Skeletal muscle tissue (tissue), 3 donors: ENCODE measurements at regions not wholly inside any gene's neighbourhood (a gene's known extent, or its start where the extent isn't known, plus 50 kb on each side); places are given as distances from the start of the nearest gene placed in this dataset.

Experiments
- H3K27ac ChIP-seq: one replicate; pipeline ENCODE4 v1.7.0; 2013; ENCODE audit warnings: mild to moderate bottlenecking, low read depth, low read length, inconsistent platforms
- H3K27me3 ChIP-seq, 3 donors: one replicate each; pipeline ENCODE4 v1.7.0; 2013; ENCODE audit warnings: low read length in 3 of 3; ENCODE audit not compliant: control insufficient read depth in 3 of 3, insufficient read depth in 3 of 3
- H3K36me3 ChIP-seq, 3 donors: one replicate each; pipeline ENCODE4 v1.7.0; 2013; ENCODE audit warnings: low read length in 3 of 3; ENCODE audit not compliant: control insufficient read depth in 3 of 3, insufficient read depth in 3 of 3
- H3K4me1 ChIP-seq, 3 donors: one replicate each; pipeline ENCODE4 v1.7.0; 2013; ENCODE audit warnings: low read length in 3 of 3, mild to moderate bottlenecking in 3 of 3; ENCODE audit not compliant: control insufficient read depth in 3 of 3, insufficient read depth in 3 of 3
- H3K4me3 ChIP-seq, 3 donors: one replicate each; pipeline ENCODE4 v1.7.0; 2013; ENCODE audit warnings: low read length in 3 of 3
- H3K9ac ChIP-seq, 3 donors: one replicate each; pipeline ENCODE4 v1.7.0; 2013; ENCODE audit warnings: low read length in 3 of 3, mild to moderate bottlenecking in 3 of 3, moderate library complexity in 2 of 3, low read depth in 1 of 3
- H3K9me3 ChIP-seq, 3 donors: one replicate each; pipeline ENCODE4 v1.7.0; 2013; ENCODE audit warnings: low read length in 3 of 3; ENCODE audit not compliant: control insufficient read depth in 3 of 3
- donor health status: Osteomylitis.

DNA sequence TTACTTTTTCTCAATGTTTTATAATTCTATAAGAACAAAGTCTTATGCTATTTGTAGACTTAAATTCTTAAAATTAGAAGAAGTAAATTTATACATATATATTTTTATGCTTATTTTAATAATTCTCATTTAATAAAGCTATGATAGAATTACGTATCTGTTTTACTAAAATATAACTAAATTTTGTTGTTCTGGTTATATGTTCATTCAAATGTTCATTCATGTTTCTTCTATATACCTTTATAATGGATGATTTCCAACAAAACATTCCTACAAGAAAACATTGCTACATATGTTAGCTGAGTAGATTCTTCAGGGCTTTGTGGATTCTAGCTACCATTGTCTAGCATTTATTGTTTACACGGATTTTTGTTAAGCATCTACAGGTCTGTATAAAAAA lies 634.3 kb upstream of the PCDH20 start:
- Histone ChIP-seq H3K4me3 (no peak overlapping the region), H3K36me3 (no peaks in the 10 kb centered on the region), H3K9ac (no peak overlapping the region), H3K4me1 (no peaks in the 10 kb centered on the region), H3K9me3 (no peaks in the 10 kb centered on the region), H3K27ac (no peak overlapping the region), H3K27me3 (no peaks in the 10 kb centered on the region)

DNA sequence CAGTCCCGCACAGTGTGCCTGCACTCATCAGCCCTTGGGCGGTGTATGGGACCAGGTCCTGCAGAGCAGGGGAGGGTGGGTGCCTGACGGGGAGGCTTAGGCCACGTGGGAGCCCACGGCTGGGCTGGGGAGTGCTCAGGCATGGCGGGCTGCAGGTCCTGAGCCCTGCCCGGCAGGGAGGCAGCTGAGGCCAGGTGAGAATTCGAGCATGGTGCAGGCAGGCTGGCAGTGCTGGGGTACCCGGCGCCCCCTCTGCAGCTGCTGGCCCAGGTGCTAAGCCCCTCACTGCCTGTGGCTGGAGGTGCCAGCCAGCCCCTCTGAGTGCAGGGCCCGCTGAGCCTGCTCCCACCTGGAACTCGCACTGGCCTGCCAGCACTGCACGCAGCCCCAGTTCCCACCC lies 630.9 kb upstream of the PCDH20 start:
- Histone ChIP-seq H3K9me3 (no peaks in the 10 kb centered on the region), H3K27ac (no peak overlapping the region), H3K27me3 (no peaks in the 10 kb centered on the region), H3K4me1 (no peaks in the 10 kb centered on the region), H3K36me3 (no peaks in the 10 kb centered on the region), H3K4me3 (no peak overlapping the region), H3K9ac (no peak overlapping the region)

DNA sequence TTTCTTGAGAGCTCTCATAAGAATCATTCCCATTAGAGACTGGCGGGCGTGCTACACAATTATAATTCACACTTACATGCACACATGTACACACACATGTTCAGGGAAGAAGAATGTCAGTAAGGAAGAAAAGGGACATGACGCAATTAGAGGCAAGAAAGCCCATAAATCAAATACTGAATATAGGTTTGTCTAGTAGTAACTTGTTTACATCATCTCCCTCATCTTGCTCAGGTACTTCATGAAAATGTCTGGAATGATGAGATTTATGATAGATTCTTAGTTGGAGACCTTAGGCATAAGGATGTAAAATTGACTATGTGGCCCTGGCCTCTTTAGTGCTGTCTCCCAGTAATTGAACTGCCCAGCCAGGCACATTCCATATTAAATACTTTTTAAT lies 628.0 kb upstream of the PCDH20 start:
- Histone ChIP-seq H3K4me1 (no peaks in the 10 kb centered on the region), H3K36me3 (no peaks in the 10 kb centered on the region), H3K9me3 (no peaks in the 10 kb centered on the region), H3K9ac (no peak overlapping the region), H3K27ac (no peak overlapping the region), H3K4me3 (no peak overlapping the region), H3K27me3 (no peaks in the 10 kb centered on the region)

DNA sequence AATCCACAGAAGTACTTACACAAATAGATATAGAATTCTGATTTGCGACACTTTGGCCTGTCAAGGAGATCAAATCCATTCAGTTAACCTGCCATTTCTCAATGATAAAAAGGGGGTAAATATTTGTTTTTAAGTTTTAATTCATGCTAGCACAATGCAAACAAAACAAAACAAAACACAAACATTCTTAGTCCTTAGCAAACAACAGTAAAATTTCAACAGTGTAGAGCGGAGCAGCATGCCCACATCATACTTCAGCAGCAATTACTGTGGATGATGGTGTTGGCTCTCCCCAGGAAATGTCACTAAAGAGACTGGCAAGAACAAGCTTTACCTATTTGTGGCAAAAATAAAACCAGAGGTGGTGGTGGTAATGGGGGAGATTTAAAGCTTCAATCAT lies 625.2 kb upstream of the PCDH20 start:
- Histone ChIP-seq H3K9me3 (no peaks in the 10 kb centered on the region), H3K4me1 (no peaks in the 10 kb centered on the region), H3K9ac (no peak overlapping the region)

DNA sequence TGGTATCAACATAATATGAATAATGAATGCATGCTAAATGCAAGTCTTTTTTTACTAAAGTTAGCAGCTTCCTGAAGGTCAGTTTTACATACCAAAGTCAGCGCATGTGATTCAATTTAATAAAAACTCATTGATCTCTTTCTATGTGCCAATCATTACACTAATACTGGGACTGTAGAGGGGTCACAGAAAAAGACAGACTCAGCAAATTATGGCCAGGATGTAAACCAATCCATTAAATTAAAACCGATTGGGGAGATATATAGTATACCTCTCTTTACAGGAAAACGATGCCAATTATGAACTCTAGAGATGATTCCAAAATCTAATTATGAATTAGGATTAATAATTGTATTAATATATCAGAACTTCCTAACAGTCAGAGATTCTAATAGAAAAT lies 624.4 kb upstream of the PCDH20 start:
- Histone ChIP-seq H3K9ac (no peak overlapping the region), H3K4me1 (no peaks in the 10 kb centered on the region), H3K27ac (no peak overlapping the region), H3K9me3 (no peaks in the 10 kb centered on the region), H3K36me3 (no peaks in the 10 kb centered on the region), H3K4me3 (no peak overlapping the region), H3K27me3 (no peaks in the 10 kb centered on the region)

More for the DNA sequence above, 625.2 kb upstream of the PCDH20 start:
- H3K27ac ChIP-seq, result no peak overlapping the region
- no peaks in the 10 kb centered on the region for H3K36me3 ChIP-seq
- H3K27me3 ChIP-seq, result no peaks in the 10 kb centered on the region
- no peak overlapping the region for H3K4me3 ChIP-seq

DNA sequence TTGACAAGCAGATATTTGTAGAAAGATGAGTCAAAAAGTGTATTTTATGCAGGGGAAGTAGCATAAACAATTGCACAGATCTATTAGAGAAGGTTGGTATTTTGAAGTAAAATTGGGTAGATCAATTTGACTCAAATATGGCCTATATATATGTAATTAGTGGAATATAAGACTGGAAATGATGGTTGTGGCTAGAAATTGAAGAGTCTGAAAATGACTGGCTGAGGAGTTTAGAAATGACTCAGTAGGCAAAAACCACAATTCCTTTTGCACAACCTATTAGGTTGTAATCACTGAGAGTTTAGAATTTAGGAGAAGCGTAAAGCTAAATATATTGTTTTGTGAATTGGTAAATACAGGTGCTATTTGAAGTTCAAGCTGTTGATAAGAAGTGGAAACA lies 622.6 kb upstream of the PCDH20 start:
- Histone ChIP-seq H3K27me3 (no peaks in the 10 kb centered on the region), H3K36me3 (no peaks in the 10 kb centered on the region), H3K27ac (no peak overlapping the region), H3K9ac (no peak overlapping the region), H3K9me3 (no peaks in the 10 kb centered on the region), H3K4me3 (no peak overlapping the region), H3K4me1 (no peaks in the 10 kb centered on the region)

DNA sequence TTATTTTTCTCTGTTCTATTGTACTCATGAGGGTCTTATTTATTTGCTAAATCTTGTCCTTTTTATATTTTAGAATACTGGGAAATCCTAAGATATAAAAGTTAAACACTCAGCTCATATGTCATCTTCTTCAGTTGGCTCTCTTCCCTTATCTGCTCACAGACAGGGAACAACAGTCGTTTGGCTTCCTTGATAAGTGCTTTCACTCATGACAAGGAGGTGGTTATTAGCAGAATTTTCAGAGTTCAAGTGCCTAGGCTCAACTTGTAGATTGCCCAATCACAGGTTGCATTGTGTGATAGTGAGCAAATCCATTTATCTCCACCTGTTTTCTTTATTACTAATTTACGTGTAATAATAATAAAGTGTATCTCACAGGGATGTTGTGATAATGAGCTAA lies 620.3 kb upstream of the PCDH20 start:
- Histone ChIP-seq H3K36me3 (no peaks in the 10 kb centered on the region), H3K27me3 (no peaks in the 10 kb centered on the region), H3K4me1 (no peaks in the 10 kb centered on the region), H3K27ac (no peak overlapping the region), H3K9ac (no peak overlapping the region), H3K9me3 (no peaks in the 10 kb centered on the region), H3K4me3 (no peak overlapping the region)

DNA sequence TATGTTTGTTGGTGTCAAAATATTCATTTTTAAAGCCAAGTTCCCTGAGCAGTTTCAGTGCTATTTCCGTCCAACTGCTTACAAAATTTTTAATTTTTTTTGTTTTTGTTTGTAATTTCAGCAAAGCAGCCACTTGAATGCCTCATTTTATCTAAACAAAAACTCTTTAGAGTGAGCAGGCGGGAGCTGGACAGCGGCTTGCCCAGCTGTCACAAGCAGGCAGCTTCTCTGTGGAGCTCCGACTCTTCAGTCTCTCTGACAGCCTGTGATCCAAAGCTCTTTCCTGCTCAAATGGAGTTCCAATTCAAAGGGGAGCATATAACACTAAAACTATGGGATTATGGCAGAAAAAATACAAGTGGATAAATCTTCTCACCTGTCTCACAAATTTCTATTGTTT lies 618.3 kb upstream of the PCDH20 start:
- Histone ChIP-seq H3K4me3 (no peak overlapping the region), H3K27me3 (no peaks in the 10 kb centered on the region), H3K9ac (no peak overlapping the region), H3K36me3 (no peaks in the 10 kb centered on the region), H3K27ac (no peak overlapping the region), H3K4me1 (no peaks in the 10 kb centered on the region), H3K9me3 (no peaks in the 10 kb centered on the region)

DNA sequence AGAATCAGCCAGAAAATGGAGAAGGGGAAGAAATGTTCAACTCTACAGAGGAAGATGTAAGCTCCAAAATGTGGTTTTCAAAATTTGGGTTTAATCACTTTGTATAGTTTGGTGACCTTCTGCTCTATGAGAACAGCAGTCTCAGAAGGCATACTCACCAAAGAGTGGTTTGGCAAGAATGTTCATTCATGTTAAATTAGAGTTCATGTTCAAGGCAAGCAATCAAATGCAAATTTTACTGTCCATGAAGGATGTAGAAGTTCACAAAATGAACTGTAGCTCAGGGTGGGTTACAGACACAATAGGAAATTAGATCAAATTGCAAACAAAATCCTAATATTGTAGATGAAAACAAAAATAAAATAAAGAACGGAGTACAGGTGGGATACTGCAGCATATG lies 606.7 kb upstream of the PCDH20 start:
- no peaks in the 10 kb centered on the region for H3K4me1 ChIP-seq
- H3K9ac ChIP-seq, result no peak overlapping the region
- no peak overlapping the region for H3K4me3 ChIP-seq
- H3K9me3 ChIP-seq, result no peaks in the 10 kb centered on the region
- H3K27ac ChIP-seq, result no peak overlapping the region
- no peaks in the 10 kb centered on the region for H3K36me3 ChIP-seq
- H3K27me3 ChIP-seq, result no peaks in the 10 kb centered on the region

DNA sequence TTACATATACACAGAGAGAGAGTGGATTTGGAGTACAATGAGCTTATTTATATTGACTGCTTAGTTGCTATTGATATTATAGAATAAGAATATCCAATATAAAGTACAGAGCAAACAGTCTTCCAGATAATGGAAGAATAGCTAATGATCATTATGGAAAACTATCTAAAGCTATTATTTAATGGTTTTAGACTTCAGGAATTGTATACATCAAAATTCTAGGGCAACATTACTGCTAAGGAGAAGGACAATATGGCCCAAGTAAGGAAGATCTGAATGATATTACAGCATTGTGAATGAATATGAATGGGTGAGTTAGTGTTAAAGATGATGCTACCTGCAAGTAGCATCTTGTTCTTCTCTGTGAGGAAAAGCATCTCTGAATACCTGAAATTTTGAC lies 604.2 kb upstream of the PCDH20 start:
- no peaks in the 10 kb centered on the region for H3K36me3 ChIP-seq
- H3K27me3 ChIP-seq, result no peaks in the 10 kb centered on the region
- no peak overlapping the region for H3K4me3 ChIP-seq
- H3K4me1 ChIP-seq, result no peaks in the 10 kb centered on the region
- no peaks in the 10 kb centered on the region for H3K9me3 ChIP-seq
- no peak overlapping the region for H3K9ac ChIP-seq
- H3K27ac ChIP-seq, result no peak overlapping the region

DNA sequence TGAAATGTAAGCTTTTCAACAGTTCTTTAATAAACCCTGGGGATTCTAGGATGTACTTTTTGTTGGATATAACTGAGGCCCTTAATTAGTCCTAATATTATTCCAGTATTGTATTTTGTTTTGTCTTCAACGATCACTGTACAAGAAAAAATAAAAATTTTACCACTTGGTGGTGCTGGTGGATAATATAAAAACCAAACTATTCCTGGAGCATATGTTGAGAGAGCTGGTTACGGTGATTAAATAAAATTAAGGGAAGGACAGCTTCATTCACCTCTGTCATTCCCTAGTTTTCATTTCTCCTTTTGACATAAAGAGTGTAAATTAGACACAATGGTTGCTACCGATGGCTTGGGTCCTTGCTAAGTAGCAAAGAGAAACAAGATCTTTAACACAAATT lies 598.6 kb upstream of the PCDH20 start:
- no peaks in the 10 kb centered on the region for H3K27me3 ChIP-seq
- peaks cover 0 to 2% (median 0%) of the 10 kb centered on the region in 3 donors for H3K4me1 ChIP-seq
- no peaks in the 10 kb centered on the region for H3K36me3 ChIP-seq
- no peaks in the 10 kb centered on the region for H3K9me3 ChIP-seq
- H3K9ac ChIP-seq, result no peak overlapping the region
- H3K27ac ChIP-seq, result no peak overlapping the region
- H3K4me3 ChIP-seq, result peak overlapping the region in 1 of 3 donors; percentile 2
